PC-9 (cell line): ENCODE measurements at regions not wholly inside any gene's neighbourhood (a gene's known extent, or its start where the extent isn't known, plus 50 kb on each side); places are given as distances from the start of the nearest gene placed in this dataset.

Experiments
- BruUV-seq: library from RNA; stranded (reverse); fragments of 400-500 nt; replicated peaks from 2 replicates; lab custom pipeline; 2021; lab: Mats Ljungman, UMichigan
- CTCF ChIA-PET: fragments of 300-600 bp; sonication (Branson Sonifier 250); formaldehyde crosslinking; loops from one replicate; lab custom pipeline; 2022; ENCODE audit warnings: antibody characterized with exemption; lab: Charles Lee
- POLR2A ChIA-PET: fragments of 300-600 bp; sonication (Branson Sonifier 250); formaldehyde crosslinking; loops from one replicate; lab custom pipeline; 2022; ENCODE audit warnings: antibody characterized with exemption; ENCODE audit not compliant: unreplicated experiment; lab: Charles Lee
- DNase-seq, 2 experiments: peaks; one replicate each; pipeline versions ENCODE4 v3.0.0 to v3.0.0-alpha.2; 2015 to 2022; ENCODE audit warnings: mixed read lengths in 1 of 2
- H2AFZ ChIP-seq: fragments of 200-600 bp; sonication (generic); 2 replicates; pipeline ENCODE4 v1.8.1; 2017; ENCODE audit warnings: antibody characterized with exemption
- H3F3A ChIP-seq: fragments of 200-600 bp; sonication (generic); 2 replicates; pipeline ENCODE4 v1.8.1; 2017; ENCODE audit warnings: antibody characterized with exemption, mild to moderate bottlenecking, low read depth; ENCODE audit not compliant: insufficient read depth
- H3K27ac ChIP-seq: fragments of 200-600 bp; sonication (generic); 2 replicates; pipeline ENCODE4 v1.6.1; 2016; ENCODE audit warnings: mixed run types
- H3K27me3 ChIP-seq: fragments of 200-600 bp; sonication (generic); 2 replicates; pipeline ENCODE4 v1.6.1; 2016; ENCODE audit warnings: low read depth, mixed run types; ENCODE audit not compliant: insufficient read depth
- H3K36me3 ChIP-seq: fragments of 200-600 bp; sonication (generic); 2 replicates; pipeline ENCODE4 v1.6.1; 2016; ENCODE audit warnings: low read depth, mixed run types
- H3K4me1 ChIP-seq: fragments of 200-600 bp; sonication (generic); replicated peaks from 2 replicates; pipeline ENCODE4 v1.6.1; 2016; ENCODE audit warnings: mixed run types; ENCODE audit not compliant: insufficient read depth
- H3K4me2 ChIP-seq: fragments of 200-600 bp; sonication (generic); 2 replicates; pipeline ENCODE4 v1.6.1; 2017; ENCODE audit warnings: mixed run types
- H3K4me3 ChIP-seq: fragments of 200-600 bp; sonication (generic); 2 replicates; pipeline ENCODE4 v1.6.1; 2016; ENCODE audit warnings: mixed run types
- H3K79me2 ChIP-seq: fragments of 200-600 bp; sonication (generic); 2 replicates; pipeline ENCODE4 v1.6.1; 2017; ENCODE audit warnings: low read depth, mixed run types
- H3K9me2 ChIP-seq: fragments of 200-600 bp; sonication (generic); 2 replicates; pipeline ENCODE4 v1.8.1; 2017; ENCODE audit warnings: mild to moderate bottlenecking; ENCODE audit not compliant: insufficient read depth
- H3K9me3 ChIP-seq: fragments of 200-600 bp; sonication (generic); 2 replicates; pipeline ENCODE4 v1.8.1; 2016; ENCODE audit warnings: low read depth; ENCODE audit not compliant: insufficient read depth
- H4K20me1 ChIP-seq: fragments of 200-600 bp; sonication (generic); 2 replicates; pipeline ENCODE4 v1.8.1; 2017; ENCODE audit not compliant: insufficient read depth
- CTCF ChIP-seq: fragments of 200-600 bp; sonication (generic); conservative IDR thresholded peaks from 2 replicates; pipeline ENCODE4 v1.6.1; 2017; ENCODE audit warnings: mixed run types, antibody characterized with exemption, mild to moderate bottlenecking, moderate library complexity
- EZH2 ChIP-seq: fragments of 200-600 bp; sonication (generic); IDR thresholded peaks from 2 replicates; pipeline ENCODE4 v1.8.0; 2017; ENCODE audit warnings: antibody characterized with exemption, low read depth
- intact Hi-C: fragments of 100-400 bp; cut with micrococcal nuclease; formaldehyde crosslinking; loops from one replicate; pipeline ENCODE4 v1.10.0; 2022; ENCODE audit not compliant: unreplicated experiment

DNA sequence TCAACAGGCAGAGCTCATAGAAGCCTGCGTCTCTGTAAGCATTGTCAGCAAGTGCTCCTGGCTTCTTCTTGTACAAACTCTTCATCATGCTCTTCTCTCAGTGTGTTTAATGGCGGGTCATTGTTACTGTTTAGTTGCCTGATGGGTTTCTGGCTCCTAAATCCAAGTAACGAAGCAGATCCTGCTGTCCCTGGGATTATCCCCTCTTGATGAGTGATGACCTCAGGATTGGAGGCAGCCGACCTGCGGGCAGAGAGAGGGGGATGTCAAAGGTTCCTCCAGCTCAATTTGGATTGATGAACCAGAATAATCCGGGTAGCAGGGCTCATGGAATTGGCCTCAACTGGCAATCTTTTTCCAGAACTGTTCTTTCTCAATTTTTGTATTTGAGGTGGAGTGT is 66.1 kb upstream of the BARHL2 start:
- DNase-seq, result no peak
- H3F3A ChIP-seq, result no peaks in the 10 kb centered on the region
- BruUV-seq, result no TSS peak
- H3K4me3 ChIP-seq, result no peak overlapping the region
- no peaks in the 10 kb centered on the region for H3K4me1 ChIP-seq
- no peaks in the 10 kb centered on the region for H3K9me3 ChIP-seq
- intact Hi-C loops, result no loop called here
- H3K27ac ChIP-seq, result no peak overlapping the region
- ChIA-PET POLR2A (no interaction called here), CTCF (no interaction called here)
- H3K4me2 ChIP-seq, result no peak overlapping the region
- H2AFZ ChIP-seq, result no peak overlapping the region
- H4K20me1 ChIP-seq, result no peaks in the 10 kb centered on the region
- H3K9me2 ChIP-seq, result no peaks in the 10 kb centered on the region
- H3K36me3 ChIP-seq, result no peaks in the 10 kb centered on the region
- no peak for TF ChIP-seq CTCF
- TF ChIP-seq EZH2, result no peak
- H3K27me3 ChIP-seq, result no peaks in the 10 kb centered on the region
- H3K79me2 ChIP-seq, result no peaks in the 10 kb centered on the region

DNA sequence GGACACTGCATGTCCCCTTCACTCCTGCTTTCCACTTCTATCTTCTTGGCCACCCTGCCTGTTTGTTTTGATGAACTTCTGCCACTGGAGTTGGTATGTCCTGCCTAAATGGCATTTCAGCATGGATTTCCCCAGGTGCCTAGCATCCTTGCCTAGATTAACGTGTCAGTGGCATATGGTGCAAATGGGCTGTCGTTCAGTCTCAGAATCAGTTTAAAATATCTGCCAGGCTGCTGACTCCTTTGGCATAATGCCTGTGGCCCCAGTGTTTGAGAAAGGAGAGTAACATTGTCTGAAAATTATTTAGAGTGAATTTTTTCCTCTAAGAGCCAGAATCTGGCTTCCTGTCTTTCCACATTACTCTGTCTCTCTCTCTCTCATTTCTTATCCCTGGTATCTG is 64.9 kb upstream of the BARHL2 start:
- Histone ChIP-seq H3K4me1 (no peaks in the 10 kb centered on the region), H3K27me3 (no peaks in the 10 kb centered on the region), H3K9me3 (no peaks in the 10 kb centered on the region), H3K36me3 (no peaks in the 10 kb centered on the region), H3K9me2 (no peaks in the 10 kb centered on the region; the same call in 1 of the 2 replicates), H3K27ac (no peak overlapping the region), H3K4me2 (no peak overlapping the region), H3F3A (no peaks in the 10 kb centered on the region), H3K79me2 (no peaks in the 10 kb centered on the region), H2AFZ (no peak overlapping the region), H4K20me1 (no peaks in the 10 kb centered on the region), H3K4me3 (no peak overlapping the region)
- no TSS peak for BruUV-seq
- TF ChIP-seq CTCF (no peak), EZH2 (no peak)
- DNase-seq, result no peak
- ChIA-PET POLR2A (no interaction called here), CTCF (no interaction called here)
- intact Hi-C loops, result no loop called here

DNA sequence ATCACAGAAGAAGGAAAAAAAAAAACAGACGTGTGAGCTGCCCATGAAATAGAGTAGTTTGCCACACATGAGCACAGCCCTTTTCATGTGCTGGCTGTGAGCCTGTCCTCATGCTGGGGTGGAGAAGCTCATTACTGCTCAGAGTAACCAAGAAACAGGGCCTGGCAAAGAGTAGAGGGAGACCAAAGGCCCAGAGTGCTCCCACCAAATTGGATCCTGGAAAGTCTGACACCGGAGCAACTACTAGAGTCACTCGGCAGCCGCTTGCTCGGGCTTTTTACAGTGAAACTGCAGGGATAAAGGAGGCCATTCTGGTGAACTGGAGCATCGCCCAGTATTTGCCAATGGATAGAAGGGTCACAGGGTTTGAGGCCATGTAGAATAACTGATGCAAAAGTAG is 64.4 kb upstream of the BARHL2 start:
- ChIA-PET CTCF (no interaction called here), POLR2A (no interaction called here)
- BruUV-seq, result no TSS peak
- intact Hi-C loops, result no loop called here
- DNase-seq, result no peak
- Histone ChIP-seq H4K20me1 (no peaks in the 10 kb centered on the region), H3K79me2 (no peaks in the 10 kb centered on the region), H3K4me1 (no peaks in the 10 kb centered on the region), H3K9me2 (no peaks in the 10 kb centered on the region; the same call in 1 of the 2 replicates), H3K4me2 (no peak overlapping the region), H3K27me3 (no peaks in the 10 kb centered on the region), H2AFZ (no peak overlapping the region), H3K27ac (no peak overlapping the region), H3K36me3 (no peaks in the 10 kb centered on the region), H3K9me3 (no peaks in the 10 kb centered on the region), H3F3A (no peaks in the 10 kb centered on the region), H3K4me3 (no peak overlapping the region)
- no peak for TF ChIP-seq EZH2
- TF ChIP-seq CTCF, result no peak
